GM23338 (cell line): ENCODE measurements at regions not wholly inside any gene's neighbourhood (a gene's known extent, or its start where the extent isn't known, plus 50 kb on each side); places are given as distances from the start of the nearest gene placed in this dataset.

Experiments used
- ATAC-seq: fragments of 200-7000 bp; cut with Tn5 transposase; 3 replicates; pipeline ENCODE4 v1.9.1; 2020
- DNase-seq: peaks from one replicate; pipeline ENCODE4 v3.0.0-alpha.2; 2015; ENCODE audit warnings: low spot score
- H2AFZ ChIP-seq: fragments of 200-600 bp; sonication (generic); 2 replicates; pipeline ENCODE4 v1.8.0; 2016; ENCODE audit warnings: antibody characterized with exemption, mild to moderate bottlenecking, moderate library complexity
- H3F3A ChIP-seq: fragments of 200-600 bp; sonication (generic); replicated peaks from 2 replicates; pipeline ENCODE4 v1.8.0; 2017; ENCODE audit warnings: antibody characterized with exemption, mixed run types, low read depth
- H3K27ac ChIP-seq: fragments of 200-600 bp; sonication (generic); 2 replicates; pipeline ENCODE4 v1.6.1; 2016; ENCODE audit warnings: low read depth
- H3K27me3 ChIP-seq: fragments of 200-600 bp; sonication (generic); 2 replicates; pipeline ENCODE4 v1.8.0; 2016; ENCODE audit warnings: mild to moderate bottlenecking, mixed run types, moderate library complexity; ENCODE audit not compliant: insufficient read depth
- H3K36me3 ChIP-seq: fragments of 200-600 bp; sonication (generic); 2 replicates; pipeline ENCODE4 v1.8.0; 2016; ENCODE audit warnings: mild to moderate bottlenecking; ENCODE audit not compliant: insufficient read depth
- H3K4me1 ChIP-seq: fragments of 200-600 bp; sonication (generic); 2 replicates; pipeline ENCODE4 v1.8.0; 2016; ENCODE audit warnings: mild to moderate bottlenecking, moderate library complexity; ENCODE audit not compliant: insufficient read depth
- H3K4me2 ChIP-seq: fragments of 200-600 bp; sonication (generic); 2 replicates; pipeline ENCODE4 v1.7.1; 2017; ENCODE audit warnings: mixed run types
- H3K4me3 ChIP-seq: fragments of 200-600 bp; sonication (generic); 2 replicates; pipeline ENCODE4 v1.6.1; 2016; ENCODE audit warnings: mixed run types
- H3K79me2 ChIP-seq: fragments of 200-600 bp; sonication (generic); replicated peaks from 2 replicates; pipeline ENCODE4 v1.8.0; 2017; ENCODE audit warnings: mild to moderate bottlenecking; ENCODE audit not compliant: insufficient read depth
- H3K9me2 ChIP-seq: fragments of 200-600 bp; sonication (generic); 2 replicates; pipeline ENCODE4 v1.8.0; 2017; ENCODE audit not compliant: insufficient read depth
- H4K20me1 ChIP-seq: fragments of 200-600 bp; sonication (generic); replicated peaks from 2 replicates; pipeline ENCODE4 v1.8.0; 2017; ENCODE audit warnings: mild to moderate bottlenecking; ENCODE audit not compliant: insufficient read depth
- H3K27ac Mint-ChIP-seq: 2 replicates; pipeline ENCODE4 v1.8.0; 2020; ENCODE audit warnings: inconsistent platforms, mild to moderate bottlenecking, moderate library complexity, mixed read lengths
- H3K27me3 Mint-ChIP-seq: 3 replicates; pipeline ENCODE4 v1.8.0; 2022; ENCODE audit warnings: low read depth, mild to moderate bottlenecking, moderate library complexity, mixed read lengths, inconsistent platforms; ENCODE audit not compliant: insufficient read depth, poor library complexity
- H3K36me3 Mint-ChIP-seq: 3 replicates; pipeline ENCODE4 v1.8.0; 2021; ENCODE audit warnings: low read depth, mild to moderate bottlenecking, inconsistent platforms, moderate library complexity, mixed read lengths
- H3K4me1 Mint-ChIP-seq: 3 replicates; pipeline ENCODE4 v1.8.0; 2020; ENCODE audit warnings: mild to moderate bottlenecking, inconsistent platforms, mixed read lengths
- H3K4me3 Mint-ChIP-seq: 3 replicates; pipeline ENCODE4 v1.8.0; 2021; ENCODE audit warnings: moderate library complexity, mild to moderate bottlenecking, inconsistent platforms, mixed read lengths
- H3K9me3 Mint-ChIP-seq: 3 replicates; pipeline ENCODE4 v1.8.0; 2020; ENCODE audit warnings: moderate library complexity, mild to moderate bottlenecking, inconsistent platforms, mixed read lengths
- CTCF ChIP-seq, 2 experiments: fragments of 200-600 bp in 1 of 2; sonication (generic) in 1 of 2; conservative IDR thresholded peaks; 2 replicates each; pipeline versions ENCODE4 v1.5.1 to v1.6.1; 2016 to 2017; ENCODE audit warnings: antibody characterized with exemption in 2 of 2, low read depth in 2 of 2, mild to moderate bottlenecking in 2 of 2, moderate library complexity in 1 of 2
- ETS1 ChIP-seq: IDR thresholded peaks from 2 replicates; pipeline ENCODE4 v1.6.1; 2016; ENCODE audit warnings: antibody characterized with exemption
- NANOG ChIP-seq: IDR thresholded peaks from 2 replicates; pipeline ENCODE4 v1.6.1; 2016; ENCODE audit warnings: antibody characterized with exemption, borderline replicate concordance
- POLR2AphosphoS5 ChIP-seq: IDR thresholded peaks from 2 replicates; pipeline ENCODE4 v1.6.1; 2016; ENCODE audit warnings: antibody characterized with exemption, low read depth
- REST ChIP-seq: IDR thresholded peaks from one replicate; pipeline ENCODE4 v1.6.1; 2018; ENCODE audit warnings: antibody characterized with exemption; ENCODE audit not compliant: unreplicated experiment
- STAT1 ChIP-seq: IDR thresholded peaks from one replicate; pipeline ENCODE4 v1.6.1; 2016; ENCODE audit warnings: antibody characterized with exemption; ENCODE audit not compliant: unreplicated experiment
- ZNF114 ChIP-seq: fragments of 250-450 bp; sonication (Bioruptor Pico); IDR thresholded peaks from 2 replicates; pipeline ENCODE4 v1.5.0; 2020; ENCODE audit warnings: mild to moderate bottlenecking, moderate library complexity
- ZNF331 ChIP-seq: fragments of 250-450 bp; sonication (Bioruptor Pico); IDR thresholded peaks from 2 replicates; pipeline ENCODE4 v1.5.0; 2020; ENCODE audit warnings: low read depth, mild to moderate bottlenecking, moderate library complexity
- ZNF462 ChIP-seq: fragments of 250-450 bp; sonication (Bioruptor Pico); IDR thresholded peaks from 2 replicates; pipeline ENCODE4 v1.5.0; 2020; ENCODE audit warnings: mild to moderate bottlenecking, moderate library complexity

- TF ChIP-seq REST (no peak), ZNF462 (CRISPR knock-in tag) (no peak), ZNF331 (no peak)
These were observed 182.8 kb downstream of the ASCL1 start (continued) for GRCh38 chr12:103140286-103140685.

GRCh38 chr12:103144278-103144677 is 186.8 kb downstream of the ASCL1 start:
- ATAC-seq (no peak), DNase-seq (no peak)
- Mint-ChIP-seq H3K27me3 (no peaks in the 10 kb centered on the region), H3K9me3 (no peaks in the 10 kb centered on the region), H3K36me3 (no peaks in the 10 kb centered on the region), H3K4me3 (no peak overlapping the region), H3K27ac (no peak overlapping the region), H3K4me1 (peaks cover 9% of the 10 kb centered on the region)
- Histone ChIP-seq H3K4me1 (peaks cover 5% of the 10 kb centered on the region; the same call in 1 of the 2 replicates), H3K27ac (no peak overlapping the region), H2AFZ (no peak overlapping the region), H3K79me2 (no peaks in the 10 kb centered on the region), H3K27me3 (no peaks in the 10 kb centered on the region), H4K20me1 (no peaks in the 10 kb centered on the region), H3K4me3 (no peak overlapping the region), H3F3A (no peaks in the 10 kb centered on the region), H3K36me3 (no peaks in the 10 kb centered on the region), H3K9me2 (no peaks in the 10 kb centered on the region), H3K4me2 (no peak overlapping the region)
- TF ChIP-seq ZNF114 (CRISPR knock-in tag), result no peak
- no peak for TF ChIP-seq NANOG
- no peak for TF ChIP-seq REST
- TF ChIP-seq STAT1, result no peak
- TF ChIP-seq ETS1, result no peak
- TF ChIP-seq POLR2AphosphoS5, result no peak
- no peak for TF ChIP-seq CTCF (conservative IDR thresholded peaks at IDR 0.05; ENCODE audit: low read depth in 2 of 2)
